Stomach (tissue), 8 donors: ENCODE measurements at regions not wholly inside any gene's neighbourhood (a gene's known extent, or its start where the extent isn't known, plus 50 kb on each side); places are given as distances from the start of the nearest gene placed in this dataset.

ENCODE experiments used
- DNase-seq, 2 donors: peaks; one replicate each; pipeline versions ENCODE4 v3.0.0 to v3.0.0-alpha.2; 2013 to 2019
- H3K27ac ChIP-seq, 5 donors: fragments of 200-600 bp in 4 of 5; sonication (generic) in 4 of 5; one replicate each; pipeline ENCODE4 v1.5.1; 2013 to 2019; ENCODE audit warnings: mild to moderate bottlenecking in 1 of 5, moderate library complexity in 1 of 5
- H3K27me3 ChIP-seq, 3 donors: fragments of 200-600 bp; sonication (generic); one replicate each; pipeline ENCODE4 v1.5.1; 2017 to 2019; ENCODE audit warnings: mixed run types in 1 of 3
- H3K36me3 ChIP-seq, 4 donors: fragments of 200-600 bp; sonication (generic); 1 replicate in 3 of 4; 2 replicates in 1 of 4; pipeline ENCODE4 v1.5.1; 2016 to 2019
- H3K4me1 ChIP-seq, 4 donors: fragments of 200-600 bp; sonication (generic); one replicate each; pipeline ENCODE4 v1.5.1; 2016 to 2019
- H3K4me3 ChIP-seq, 4 donors: fragments of 200-600 bp; sonication (generic) in 3 of 4; one replicate each; pipeline ENCODE4 v1.5.1; 2016 to 2019; ENCODE audit warnings: mild to moderate bottlenecking in 1 of 4
- H3K9me3 ChIP-seq, 4 donors: fragments of 200-600 bp; sonication (generic); one replicate each; pipeline ENCODE4 v1.5.1; 2016 to 2019
- EP300 ChIP-seq: sonication (generic); formaldehyde crosslinking; IDR thresholded peaks from one replicate; pipeline ENCODE4 v1.6.1; 2017; ENCODE audit warnings: antibody characterized with exemption
- POLR2A ChIP-seq, 4 donors: fragments of 450-650 bp; IDR thresholded peaks; one replicate each; pipeline ENCODE4 v1.6.1; 2016; ENCODE audit warnings: antibody characterized with exemption in 4 of 4, control low read depth in 2 of 4, mild to moderate bottlenecking in 1 of 4, moderate library complexity in 1 of 4
- POLR2AphosphoS5 ChIP-seq, 3 donors: sonication (generic); formaldehyde crosslinking; IDR thresholded peaks; one replicate each; pipeline ENCODE4 v1.6.1; 2016; ENCODE audit warnings: antibody characterized with exemption in 3 of 3
- WGBS, 5 donors: extraction: QIAGEN DNeasy Blood & Tissue Kit in 3 of 5; methylation state at CpG; one replicate each; pipeline versions ENCODE4 v1.1.5 to v1.1.7; 2013 to 2018; 5-methylcytosine and 5-hydroxymethylcytosine counted together
- intact Hi-C: fragments of 100-400 bp; cut with DNase I; formaldehyde crosslinking; loops from one replicate; pipeline ENCODE4 v1.15.1; 2023; ENCODE audit warnings: low total_unique reads
- TF ChIP-seq, protein P1 (sequence below), 7 experiments: fragments of 450-650 bp in 4 of 7; fragments of 200-600 bp in 3 of 7; sonication (generic) in 3 of 7; IDR thresholded peaks; one replicate each; pipeline ENCODE4 v1.5.1; 2016 to 2019; ENCODE audit warnings: antibody characterized with exemption in 7 of 7, control low read depth in 2 of 7, mild to moderate bottlenecking in 1 of 7
- donor health status: healthy with polysubstance abuse.
- donor health status: Bipolar disorder and iron deficiency.
- donor health status: healthy.

- TF ChIP-seq POLR2AphosphoS5 (IDR thresholded peaks at IDR 0.05) (no peak), EP300 (no peak), POLR2A (IDR thresholded peaks at IDR 0.05) (no peak)
- TF ChIP-seq, protein P1, sequence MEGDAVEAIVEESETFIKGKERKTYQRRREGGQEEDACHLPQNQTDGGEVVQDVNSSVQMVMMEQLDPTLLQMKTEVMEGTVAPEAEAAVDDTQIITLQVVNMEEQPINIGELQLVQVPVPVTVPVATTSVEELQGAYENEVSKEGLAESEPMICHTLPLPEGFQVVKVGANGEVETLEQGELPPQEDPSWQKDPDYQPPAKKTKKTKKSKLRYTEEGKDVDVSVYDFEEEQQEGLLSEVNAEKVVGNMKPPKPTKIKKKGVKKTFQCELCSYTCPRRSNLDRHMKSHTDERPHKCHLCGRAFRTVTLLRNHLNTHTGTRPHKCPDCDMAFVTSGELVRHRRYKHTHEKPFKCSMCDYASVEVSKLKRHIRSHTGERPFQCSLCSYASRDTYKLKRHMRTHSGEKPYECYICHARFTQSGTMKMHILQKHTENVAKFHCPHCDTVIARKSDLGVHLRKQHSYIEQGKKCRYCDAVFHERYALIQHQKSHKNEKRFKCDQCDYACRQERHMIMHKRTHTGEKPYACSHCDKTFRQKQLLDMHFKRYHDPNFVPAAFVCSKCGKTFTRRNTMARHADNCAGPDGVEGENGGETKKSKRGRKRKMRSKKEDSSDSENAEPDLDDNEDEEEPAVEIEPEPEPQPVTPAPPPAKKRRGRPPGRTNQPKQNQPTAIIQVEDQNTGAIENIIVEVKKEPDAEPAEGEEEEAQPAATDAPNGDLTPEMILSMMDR (IDR thresholded peaks at IDR 0.05): no peak
- intact Hi-C loops: no loop called here
- DNase-seq: no peak
- Histone ChIP-seq H3K36me3 (no peaks in the 10 kb centered on the region), H3K27ac (no peak overlapping the region), H3K4me1 (no peaks in the 10 kb centered on the region), H3K27me3 (no peaks in the 10 kb centered on the region), H3K4me3 (no peak overlapping the region), H3K9me3 (peaks cover 0 to 10% (median 4%) of the 10 kb centered on the region in 4 donors)
- 80 to 90% (median 84%) methylated on average over 6 of the region's 6 CpGs for WGBS, 5 donors
Measured at GRCh38 chr4:11004818-11005217, 320.2 kb upstream of the CLNK start.

- DNase-seq: no peak
- intact Hi-C loops: no loop called here
- 73 to 96% (median 83%) methylated on average over 1 to 2 of the region's 2 CpGs for WGBS, 5 donors
- TF ChIP-seq POLR2A (IDR thresholded peaks at IDR 0.05) (no peak), POLR2AphosphoS5 (IDR thresholded peaks at IDR 0.05) (no peak), EP300 (no peak)
- TF ChIP-seq, protein P1 (IDR thresholded peaks at IDR 0.05): no peak
- no peaks in the 10 kb centered on the region for H3K4me1 ChIP-seq
- H3K9me3 ChIP-seq: no peaks in the 10 kb centered on the region
- H3K27me3 ChIP-seq: no peaks in the 10 kb centered on the region
- H3K27ac ChIP-seq: no peak overlapping the region
- H3K36me3 ChIP-seq: no peaks in the 10 kb centered on the region
- H3K4me3 ChIP-seq: no peak overlapping the region
Measured at GRCh38 chr4:11002961-11003360, 318.4 kb upstream of the CLNK start.

DNA sequence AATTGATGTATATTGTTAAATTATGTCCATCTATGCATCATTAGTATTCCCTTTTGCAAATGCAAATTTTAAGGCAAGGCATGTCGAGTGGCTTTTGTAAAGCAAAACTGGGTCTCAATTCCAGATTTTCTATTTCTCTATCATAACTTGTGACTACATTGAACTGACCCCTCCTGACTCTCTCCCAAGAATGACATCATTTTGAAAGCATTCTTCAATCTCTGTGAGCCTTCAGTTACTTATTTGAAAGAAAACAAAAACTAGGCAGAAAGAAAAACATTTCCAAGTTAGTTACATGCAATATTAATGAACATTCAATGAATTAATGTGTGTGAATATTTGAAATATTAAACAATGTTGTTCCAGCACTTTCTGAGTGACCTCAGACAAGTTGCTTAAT lies 314.3 kb upstream of the CLNK start:
- H3K36me3 ChIP-seq: no peaks in the 10 kb centered on the region
- WGBS, 5 donors: 62 to 74% (median 68%) methylated on average over 1 of the region's 1 CpG
- H3K4me3 ChIP-seq: no peak overlapping the region
- no peak for TF ChIP-seq EP300
- no peak for TF ChIP-seq POLR2AphosphoS5 (IDR thresholded peaks at IDR 0.05)
- TF ChIP-seq, protein P1 (IDR thresholded peaks at IDR 0.05): no peak
- TF ChIP-seq POLR2A (IDR thresholded peaks at IDR 0.05): no peak
- intact Hi-C loops: no loop called here
- H3K9me3 ChIP-seq: no peaks in the 10 kb centered on the region
- no peak overlapping the region for H3K27ac ChIP-seq
- DNase-seq: peak in 1 of 2 donors; percentile 69
- H3K4me1 ChIP-seq: no peaks in the 10 kb centered on the region
- no peaks in the 10 kb centered on the region for H3K27me3 ChIP-seq

- intact Hi-C loops: no loop called here
- Histone ChIP-seq H3K27ac (no peak overlapping the region), H3K36me3 (no peaks in the 10 kb centered on the region), H3K4me1 (no peaks in the 10 kb centered on the region), H3K27me3 (no peaks in the 10 kb centered on the region), H3K4me3 (no peak overlapping the region), H3K9me3 (peaks cover 0 to 4% (median 0%) of the 10 kb centered on the region in 4 donors)
- WGBS, 5 donors: 73 to 80% (median 77%) methylated on average over 2 of the region's 2 CpGs
- TF ChIP-seq POLR2A (IDR thresholded peaks at IDR 0.05): no peak
- TF ChIP-seq, protein P1 (IDR thresholded peaks at IDR 0.05): no peak
- no peak for TF ChIP-seq EP300
- DNase-seq: no peak
Measured at GRCh38 chr4:10984815-10985214, 300.2 kb upstream of the CLNK start.
